ENCODE measurements at regions not wholly inside any gene's neighbourhood (a gene's known extent, or its start where the extent isn't known, plus 50 kb on each side); places are given as distances from the start of the nearest gene placed in this dataset.

GRCh38 chr6:142507065-142507464, 205.3 kb downstream of the ADGRG6 start:
- no peak for TF ChIP-seq POLR2A (IDR thresholded peaks at IDR 0.05)
- no peak for TF ChIP-seq CTCF (IDR thresholded peaks at IDR 0.05)
- no peak for TF ChIP-seq POLR2AphosphoS5 (IDR thresholded peaks at IDR 0.05)
